GM12874 (cell line): ENCODE measurements at regions not wholly inside any gene's neighbourhood (a gene's known extent, or its start where the extent isn't known, plus 50 kb on each side); places are given as distances from the start of the nearest gene placed in this dataset.

Source experiments
- TF ChIP-seq, protein P1 (sequence below): IDR thresholded peaks from 2 replicates; pipeline ENCODE4 v1.5.1; 2011; ENCODE audit warnings: low read depth, mild to moderate bottlenecking, control low read depth, low read length, moderate library complexity; ENCODE audit not compliant: insufficient read depth

DNA sequence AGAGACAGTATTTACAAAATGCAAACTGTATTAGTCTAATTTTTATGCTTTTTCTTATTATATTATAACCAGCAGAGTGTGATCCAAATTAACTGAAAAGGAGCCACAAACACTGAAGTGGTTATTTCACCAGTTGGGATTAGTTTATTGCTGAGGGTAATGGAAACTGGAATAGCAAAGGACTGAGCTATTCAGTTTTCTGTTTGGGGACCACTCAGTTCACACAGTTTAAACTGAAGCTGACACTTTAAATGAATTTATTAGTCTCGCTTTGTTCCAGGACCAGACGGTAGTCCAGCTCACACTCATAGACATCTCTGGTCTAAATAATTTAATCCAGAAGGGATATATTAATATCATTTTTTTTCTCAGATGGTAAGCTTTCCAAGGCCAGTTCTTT lies 410.7 kb downstream of the LTN1 start:
- TF ChIP-seq, protein P1, sequence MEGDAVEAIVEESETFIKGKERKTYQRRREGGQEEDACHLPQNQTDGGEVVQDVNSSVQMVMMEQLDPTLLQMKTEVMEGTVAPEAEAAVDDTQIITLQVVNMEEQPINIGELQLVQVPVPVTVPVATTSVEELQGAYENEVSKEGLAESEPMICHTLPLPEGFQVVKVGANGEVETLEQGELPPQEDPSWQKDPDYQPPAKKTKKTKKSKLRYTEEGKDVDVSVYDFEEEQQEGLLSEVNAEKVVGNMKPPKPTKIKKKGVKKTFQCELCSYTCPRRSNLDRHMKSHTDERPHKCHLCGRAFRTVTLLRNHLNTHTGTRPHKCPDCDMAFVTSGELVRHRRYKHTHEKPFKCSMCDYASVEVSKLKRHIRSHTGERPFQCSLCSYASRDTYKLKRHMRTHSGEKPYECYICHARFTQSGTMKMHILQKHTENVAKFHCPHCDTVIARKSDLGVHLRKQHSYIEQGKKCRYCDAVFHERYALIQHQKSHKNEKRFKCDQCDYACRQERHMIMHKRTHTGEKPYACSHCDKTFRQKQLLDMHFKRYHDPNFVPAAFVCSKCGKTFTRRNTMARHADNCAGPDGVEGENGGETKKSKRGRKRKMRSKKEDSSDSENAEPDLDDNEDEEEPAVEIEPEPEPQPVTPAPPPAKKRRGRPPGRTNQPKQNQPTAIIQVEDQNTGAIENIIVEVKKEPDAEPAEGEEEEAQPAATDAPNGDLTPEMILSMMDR = no peak

DNA sequence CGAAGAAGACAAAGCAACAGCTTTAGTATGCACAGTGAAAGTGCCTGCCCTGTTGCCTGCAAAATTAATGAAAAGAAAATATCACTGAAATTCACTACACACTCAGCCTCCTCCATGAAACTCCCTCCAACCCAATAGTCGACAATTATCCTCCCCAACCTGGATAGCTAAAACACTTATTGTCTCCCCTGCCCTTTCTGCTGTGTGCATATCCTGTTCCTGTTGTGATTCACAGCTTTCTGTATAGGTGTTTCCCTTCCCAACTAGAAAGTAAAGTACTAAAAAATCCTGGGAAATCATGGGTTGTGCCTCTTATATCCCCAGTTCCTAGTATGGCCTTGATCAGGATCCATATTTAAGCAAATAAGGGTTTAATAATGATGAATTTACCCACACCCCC lies 412.1 kb downstream of the LTN1 start:
- TF ChIP-seq, protein P1 = no peak

DNA sequence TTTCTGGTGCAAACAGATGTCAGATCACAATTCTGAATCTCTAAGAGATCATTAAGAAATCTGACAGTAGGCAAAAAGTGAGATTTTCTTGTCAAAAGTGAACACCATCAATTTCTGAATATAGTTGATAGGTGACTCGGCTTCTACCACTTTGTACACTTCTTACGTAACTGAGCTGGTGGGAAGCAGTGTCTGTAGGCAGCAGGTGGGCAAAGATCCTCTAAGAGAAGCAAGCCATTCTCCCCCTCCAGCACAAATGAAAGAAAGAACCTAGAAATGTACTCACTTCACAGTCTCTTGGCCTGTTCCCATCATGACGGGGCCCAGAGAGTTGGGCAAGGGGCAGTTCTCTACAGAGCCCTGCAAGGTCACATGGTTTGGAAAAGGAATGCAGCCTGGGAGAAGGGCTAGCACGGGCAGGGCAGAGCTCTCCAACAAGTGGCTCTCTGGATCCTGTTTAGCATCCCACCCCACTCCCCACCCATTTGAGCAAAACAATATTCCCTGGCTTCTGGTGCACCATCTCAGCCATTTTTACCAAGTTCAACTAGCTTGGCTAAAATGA lies 412.6 kb downstream of the LTN1 start:
- TF ChIP-seq, protein P1 = no peak

DNA sequence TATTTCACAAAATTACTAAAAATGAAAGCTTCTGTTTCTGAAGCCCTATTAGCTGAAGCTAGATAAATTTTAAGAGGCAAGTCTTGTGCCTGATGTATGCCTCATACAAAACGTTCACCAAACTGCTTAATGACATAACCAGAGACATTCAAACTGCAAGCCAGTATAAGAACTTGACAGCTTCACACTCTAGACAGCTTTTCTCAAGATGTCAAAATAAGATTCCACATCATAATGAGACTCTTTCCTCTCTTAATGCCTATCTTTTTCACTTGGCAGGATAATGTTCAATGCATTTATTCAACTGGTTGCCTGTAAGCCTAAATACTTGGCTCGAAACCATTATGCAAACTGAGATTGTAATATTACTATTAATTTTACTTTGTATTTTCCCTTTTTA lies 424.0 kb downstream of the LTN1 start:
- TF ChIP-seq, protein P1 = no peak

DNA sequence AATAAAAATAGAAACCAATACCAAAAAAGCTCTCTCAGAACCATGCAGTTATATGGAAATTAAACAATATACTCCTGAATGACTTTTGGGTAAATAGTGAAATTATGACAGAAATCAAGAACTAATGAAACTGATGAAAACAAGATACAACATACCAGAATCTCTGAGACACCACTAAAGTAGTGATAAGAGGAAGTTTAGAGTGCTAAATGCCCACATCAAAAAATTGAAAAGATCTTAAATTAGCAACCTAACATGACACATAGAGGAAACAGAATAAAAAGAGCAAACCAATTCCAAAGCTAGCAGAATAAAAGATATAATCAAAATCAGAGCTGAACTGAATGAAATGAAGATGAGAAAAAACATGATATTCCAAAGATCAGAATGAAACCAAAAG lies 430.9 kb downstream of the LTN1 start:
- TF ChIP-seq, protein P1 = no peak

DNA sequence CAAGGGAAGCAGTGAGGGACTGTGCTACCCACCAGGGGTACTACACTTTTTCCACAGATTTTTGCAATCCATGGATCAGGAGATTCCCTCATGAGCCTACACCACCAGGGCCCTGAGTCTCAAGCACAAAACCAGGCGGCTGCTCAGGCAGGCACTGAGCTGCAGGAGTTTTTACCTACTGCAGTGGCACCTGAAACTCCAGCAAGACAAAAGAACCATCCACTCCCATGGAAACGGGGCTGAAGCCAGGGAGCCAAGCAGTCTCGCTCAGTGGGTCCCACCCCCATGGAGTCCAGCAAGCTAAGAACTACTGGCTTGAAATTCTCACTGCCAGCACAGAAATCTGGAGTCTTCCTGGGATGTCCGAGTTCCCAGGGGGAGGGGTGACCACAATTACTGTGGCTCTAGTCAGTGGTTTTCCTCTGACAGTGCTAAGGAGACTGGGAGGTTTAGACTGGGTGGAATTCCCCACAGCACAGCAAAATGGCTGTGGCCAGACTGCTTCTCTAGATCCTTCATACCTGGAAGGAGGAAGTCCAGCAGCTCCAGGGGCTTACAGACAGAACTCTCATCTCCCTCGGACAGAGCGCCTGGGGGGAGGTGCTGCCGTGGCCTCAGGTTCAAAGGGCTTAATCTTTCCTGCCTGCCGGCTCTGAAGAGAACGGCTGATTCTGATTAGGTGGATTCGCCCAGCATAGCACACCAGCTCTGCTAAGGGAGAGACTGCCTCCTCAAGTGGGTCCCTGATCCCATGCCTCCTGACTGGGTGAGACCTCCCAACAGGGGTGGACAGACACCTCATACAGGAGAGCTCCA lies 437.8 kb downstream of the LTN1 start:
- TF ChIP-seq, protein P1 = no peak

DNA sequence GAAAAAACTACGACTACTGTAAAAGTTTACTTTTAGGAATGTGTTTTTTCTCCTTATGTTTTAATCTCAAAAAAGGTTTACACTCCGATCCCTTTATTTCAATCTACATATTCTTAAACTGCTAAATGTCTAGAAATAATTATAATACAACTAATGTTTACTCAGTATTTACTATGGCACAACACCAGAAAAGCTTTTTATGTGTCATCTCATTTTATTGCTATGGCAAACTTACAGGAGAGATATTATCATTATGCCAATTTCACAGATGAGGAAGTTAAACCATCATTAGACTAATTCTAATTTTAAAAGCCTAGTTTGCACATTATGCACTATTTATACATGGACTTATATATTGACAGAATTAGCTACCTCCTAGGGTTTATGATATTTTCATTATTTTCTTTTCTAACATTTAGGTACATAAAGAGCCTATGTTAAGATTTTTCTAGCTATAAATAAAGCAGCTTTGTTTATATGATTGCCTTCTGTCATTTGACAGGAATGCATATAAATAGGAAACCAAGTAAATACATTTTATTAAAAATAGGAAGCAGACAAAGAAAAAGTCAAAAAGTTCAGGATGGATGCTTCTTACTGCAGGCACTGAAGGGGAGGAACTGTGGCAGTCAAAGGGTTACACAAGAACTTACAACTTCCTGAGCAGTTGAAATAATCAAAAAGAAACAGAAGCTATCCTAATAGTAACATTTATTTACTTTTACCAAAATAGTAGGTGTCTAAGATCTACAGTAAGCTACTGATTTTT lies 442.4 kb downstream of the LTN1 start:
- TF ChIP-seq, protein P1 = no peak
